Astrocyte (in vitro differentiated cells and primary cell): ENCODE measurements at regions not wholly inside any gene's neighbourhood (a gene's known extent, or its start where the extent isn't known, plus 50 kb on each side); places are given as distances from the start of the nearest gene placed in this dataset.

Experiments
- CTCF ChIP-seq: IDR thresholded peaks from 2 replicates; pipeline ENCODE4 v1.5.1; 2011; ENCODE audit warnings: low read depth, mild to moderate bottlenecking, inconsistent platforms, low read length, moderate library complexity; ENCODE audit not compliant: insufficient read depth
- EZH2 ChIP-seq: IDR thresholded peaks from 2 replicates; pipeline ENCODE4 v1.6.1; 2012; ENCODE audit warnings: mild to moderate bottlenecking, low read length, inconsistent platforms; ENCODE audit not compliant: insufficient read depth

DNA sequence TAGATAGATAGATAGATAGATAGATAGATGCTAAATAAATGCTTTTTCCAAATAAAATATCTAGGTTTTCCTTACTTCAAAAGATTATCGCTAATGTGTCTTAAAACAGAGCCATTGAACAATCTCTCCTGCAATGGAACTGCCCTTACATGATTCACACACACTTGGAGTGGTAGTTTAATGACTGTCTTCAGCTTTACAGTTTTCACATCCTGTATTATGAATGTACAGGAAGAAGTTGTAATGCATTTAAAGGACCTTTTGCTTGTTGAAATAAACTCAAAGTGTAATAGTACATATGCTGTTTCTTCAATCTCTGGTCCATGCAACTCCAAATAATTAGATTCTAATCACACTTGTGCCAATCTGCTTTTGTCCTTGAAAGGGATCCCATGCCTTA is 797.6 kb upstream of the CDH2 start:
- no peak for TF ChIP-seq CTCF
- TF ChIP-seq EZH2, result no peak
